ENCODE measurements at regions not wholly inside any gene's neighbourhood (a gene's known extent, or its start where the extent isn't known, plus 50 kb on each side); places are given as distances from the start of the nearest gene placed in this dataset.

- H3K9me3 ChIP-seq (ENCODE audit: control insufficient read depth, insufficient read depth, low read depth, low read length) = no peaks in the 10 kb centered on the region
- TF ChIP-seq ZBTB7A (tag by site-specific recombination; IDR thresholded peaks at IDR 0.05; ENCODE audit: low read depth) (no peak), OSR2 (tag by site-specific recombination; IDR thresholded peaks at IDR 0.05) (no peak), ZNF280D (tag by site-specific recombination; IDR thresholded peaks at IDR 0.05) (no peak), ZNF302 (tag by site-specific recombination; IDR thresholded peaks at IDR 0.05; ENCODE audit: low read depth) (no peak), ZXDB (tag by site-specific recombination; IDR thresholded peaks at IDR 0.05) (no peak), ZNF214 (tag by site-specific recombination; IDR thresholded peaks at IDR 0.05; ENCODE audit: borderline replicate concordance) (no peak), PRDM10 (tag by site-specific recombination; IDR thresholded peaks at IDR 0.05) (no peak), ZBTB17 (tag by site-specific recombination; IDR thresholded peaks at IDR 0.05) (no peak), ZBTB1 (tag by site-specific recombination; IDR thresholded peaks at IDR 0.05) (no peak), PRDM2 (tag by site-specific recombination; IDR thresholded peaks at IDR 0.05; ENCODE audit: borderline replicate concordance) (no peak), ELK4 (IDR thresholded peaks at IDR 0.05; ENCODE audit: borderline replicate concordance, low read depth, low read length) (no peak), ZEB2 (tag by site-specific recombination; IDR thresholded peaks at IDR 0.05) (no peak), ZNF114 (tag by site-specific recombination; IDR thresholded peaks at IDR 0.05) (no peak), ZNF449 (tag by site-specific recombination; IDR thresholded peaks at IDR 0.05) (no peak), PRDM4 (tag by site-specific recombination; IDR thresholded peaks at IDR 0.05) (no peak), SP3 (tag by site-specific recombination; IDR thresholded peaks at IDR 0.05) (no peak), ZFP37 (tag by site-specific recombination; IDR thresholded peaks at IDR 0.05) (no peak), ZNF529 (tag by site-specific recombination; IDR thresholded peaks at IDR 0.05; ENCODE audit: insufficient replicate concordance) (no peak), WT1 (tag by site-specific recombination; IDR thresholded peaks at IDR 0.05) (no peak)
- H3K27ac ChIP-seq (ENCODE audit: extremely low read depth, low read depth, low read length) = no peak overlapping the region
- H3K4me3 ChIP-seq (ENCODE audit: low read depth, low read length) = no peak overlapping the region
- ChIA-PET POLR2A (no interaction called here), CTCF (no interaction called here)
- no peaks in the 10 kb centered on the region for H3K36me3 ChIP-seq (ENCODE audit: control insufficient read depth in 2 of 2, insufficient read depth in 1 of 2, low read length in 2 of 2)
- H3K4me1 ChIP-seq (ENCODE audit: control insufficient read depth, insufficient read depth, low read length) = no peaks in the 10 kb centered on the region
Measured at GRCh38 chr7:93778384-93778783, 112.2 kb downstream of the TFPI2 start.
